OCI-LY3 (cell line): ENCODE measurements at regions not wholly inside any gene's neighbourhood (a gene's known extent, or its start where the extent isn't known, plus 50 kb on each side); places are given as distances from the start of the nearest gene placed in this dataset.

Source experiments
- H2AFZ ChIP-seq: fragments of 200-600, 300-600 bp; shearing (Covaris generic); 2 replicates; pipeline ENCODE4 v1.6.0; 2014; ENCODE audit warnings: antibody characterized with exemption, low read depth, low read length
- H3K27ac ChIP-seq: fragments of 200-600, 300-600 bp; sonication (generic); 2 replicates; pipeline ENCODE4 v1.5.1; 2014; ENCODE audit warnings: mild to moderate bottlenecking, low read length, moderate library complexity, mixed read lengths
- H3K27me3 ChIP-seq: fragments of 200-600, 300-600 bp; sonication (generic); 2 replicates; pipeline ENCODE4 v1.6.1; 2014; ENCODE audit warnings: low read depth, low read length, mixed read lengths
- H3K36me3 ChIP-seq: fragments of 200-600, 300-600 bp; sonication (generic); replicated peaks from 2 replicates; pipeline ENCODE3; 2014; ENCODE audit warnings: low read depth, low read length, mixed read lengths
- H3K4me1 ChIP-seq: fragments of 300-600, 200-600 bp; sonication (generic); 2 replicates; pipeline ENCODE4 v1.6.1; 2014; ENCODE audit warnings: low read length, mixed read lengths
- H3K4me2 ChIP-seq: fragments of 200-600, 300-600 bp; sonication (generic); 2 replicates; pipeline ENCODE4 v1.6.1; 2014; ENCODE audit warnings: low read length, mixed read lengths
- H3K4me3 ChIP-seq: fragments of 300-600, 200-600 bp; sonication (generic); 2 replicates; pipeline ENCODE4 v1.5.1; 2014; ENCODE audit warnings: antibody characterized with exemption, mild to moderate bottlenecking, low read length, moderate library complexity
- H3K79me2 ChIP-seq: fragments of 300-600, 200-600 bp; shearing (Covaris generic); 2 replicates; pipeline ENCODE4 v1.6.1; 2014; ENCODE audit warnings: mild to moderate bottlenecking, low read length, mixed read lengths
- H3K9ac ChIP-seq: fragments of 300-600, 200-600 bp; shearing (Covaris generic); 2 replicates; pipeline ENCODE4 v1.6.0; 2014; ENCODE audit warnings: mild to moderate bottlenecking, low read length, moderate library complexity
- H3K9me3 ChIP-seq: fragments of 200-600, 300-600 bp; shearing (Covaris generic); 2 replicates; pipeline ENCODE4 v1.6.1; 2014; ENCODE audit warnings: low read length, mixed read lengths; ENCODE audit not compliant: insufficient read depth
- H4K20me1 ChIP-seq: fragments of 200-600, 300-600 bp; sonication (generic); 2 replicates; pipeline ENCODE4 v1.6.1; 2016; ENCODE audit warnings: low read length, mixed read lengths; ENCODE audit not compliant: insufficient read depth
- EZH2phosphoT487 ChIP-seq: fragments of 200-600 bp; shearing (Covaris generic); IDR thresholded peaks from 2 replicates; pipeline ENCODE4 v1.6.1; 2018; ENCODE audit warnings: antibody characterized with exemption, mixed run types, low read depth
- TF ChIP-seq, protein P1 (sequence below): fragments of 200-600, 300-600 bp; sonication (generic); IDR thresholded peaks from 2 replicates; pipeline ENCODE4 v1.5.1; 2014; ENCODE audit warnings: antibody characterized with exemption, low read length, low read depth

DNA sequence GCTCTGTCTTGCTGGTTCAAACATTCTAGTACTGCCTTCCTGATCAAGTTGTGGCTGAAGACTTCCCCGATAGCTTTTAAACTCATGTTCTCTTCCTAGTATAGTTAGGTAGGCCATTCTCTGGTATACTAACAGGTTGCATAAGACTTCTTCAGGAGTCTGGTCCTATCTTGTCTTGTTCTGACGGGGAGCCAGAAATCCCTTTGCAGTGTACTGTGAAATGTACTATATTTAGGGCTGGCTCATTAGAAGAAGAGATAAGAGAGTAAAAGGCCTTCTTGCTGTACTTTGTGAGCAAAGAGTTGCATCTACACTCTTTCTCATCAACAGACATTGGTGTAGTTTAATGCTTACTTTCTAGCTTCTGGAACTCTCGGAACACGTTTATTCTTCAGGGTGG lies 331.9 kb downstream of the NUP35 start:
- no peaks in the 10 kb centered on the region for H3K9me3 ChIP-seq
- H3K27me3 ChIP-seq = no peaks in the 10 kb centered on the region
- H3K4me1 ChIP-seq = peaks cover 3% of the 10 kb centered on the region; the same call in 1 of the 2 replicates
- H3K9ac ChIP-seq = no peak overlapping the region
- no peaks in the 10 kb centered on the region for H4K20me1 ChIP-seq
- H3K4me2 ChIP-seq = no peak overlapping the region
- TF ChIP-seq, protein P1, sequence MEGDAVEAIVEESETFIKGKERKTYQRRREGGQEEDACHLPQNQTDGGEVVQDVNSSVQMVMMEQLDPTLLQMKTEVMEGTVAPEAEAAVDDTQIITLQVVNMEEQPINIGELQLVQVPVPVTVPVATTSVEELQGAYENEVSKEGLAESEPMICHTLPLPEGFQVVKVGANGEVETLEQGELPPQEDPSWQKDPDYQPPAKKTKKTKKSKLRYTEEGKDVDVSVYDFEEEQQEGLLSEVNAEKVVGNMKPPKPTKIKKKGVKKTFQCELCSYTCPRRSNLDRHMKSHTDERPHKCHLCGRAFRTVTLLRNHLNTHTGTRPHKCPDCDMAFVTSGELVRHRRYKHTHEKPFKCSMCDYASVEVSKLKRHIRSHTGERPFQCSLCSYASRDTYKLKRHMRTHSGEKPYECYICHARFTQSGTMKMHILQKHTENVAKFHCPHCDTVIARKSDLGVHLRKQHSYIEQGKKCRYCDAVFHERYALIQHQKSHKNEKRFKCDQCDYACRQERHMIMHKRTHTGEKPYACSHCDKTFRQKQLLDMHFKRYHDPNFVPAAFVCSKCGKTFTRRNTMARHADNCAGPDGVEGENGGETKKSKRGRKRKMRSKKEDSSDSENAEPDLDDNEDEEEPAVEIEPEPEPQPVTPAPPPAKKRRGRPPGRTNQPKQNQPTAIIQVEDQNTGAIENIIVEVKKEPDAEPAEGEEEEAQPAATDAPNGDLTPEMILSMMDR = no peak
- no peak for TF ChIP-seq EZH2phosphoT487
- no peak overlapping the region for H3K4me3 ChIP-seq
- no peaks in the 10 kb centered on the region for H3K79me2 ChIP-seq
- no peak overlapping the region for H3K27ac ChIP-seq
- H3K36me3 ChIP-seq = no peaks in the 10 kb centered on the region
- H2AFZ ChIP-seq = no peak overlapping the region

DNA sequence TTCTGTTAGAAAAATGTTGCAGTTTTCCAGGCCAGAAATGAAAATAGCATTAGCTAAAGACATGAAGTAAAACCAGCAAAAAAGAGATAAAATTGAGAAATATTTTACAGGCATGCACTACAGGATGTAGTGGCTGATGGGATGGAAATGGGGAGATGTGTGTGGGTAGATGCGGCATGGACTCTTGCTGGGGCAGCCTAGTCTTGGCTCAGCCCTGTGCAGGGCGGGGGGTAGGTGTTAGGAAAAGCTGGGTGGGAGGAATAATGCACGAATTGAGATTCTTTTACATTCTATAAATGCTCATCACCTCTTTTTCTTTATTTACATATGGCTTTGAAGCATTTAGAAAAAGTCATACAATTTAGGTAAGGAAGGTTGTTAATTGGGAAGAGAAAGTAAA lies 334.2 kb downstream of the NUP35 start:
- TF ChIP-seq EZH2phosphoT487 = no peak
- TF ChIP-seq, protein P1 = no peak
- no peak overlapping the region for H3K27ac ChIP-seq
- no peaks in the 10 kb centered on the region for H4K20me1 ChIP-seq
- H3K4me1 ChIP-seq = peaks cover 3% of the 10 kb centered on the region; the same call in 1 of the 2 replicates
- no peak overlapping the region for H3K4me3 ChIP-seq
- H3K79me2 ChIP-seq = no peaks in the 10 kb centered on the region
- H3K9ac ChIP-seq = no peak overlapping the region
- H3K27me3 ChIP-seq = no peaks in the 10 kb centered on the region
- no peaks in the 10 kb centered on the region for H3K36me3 ChIP-seq
- H2AFZ ChIP-seq = no peak overlapping the region
- H3K4me2 ChIP-seq = no peak overlapping the region
- no peaks in the 10 kb centered on the region for H3K9me3 ChIP-seq

DNA sequence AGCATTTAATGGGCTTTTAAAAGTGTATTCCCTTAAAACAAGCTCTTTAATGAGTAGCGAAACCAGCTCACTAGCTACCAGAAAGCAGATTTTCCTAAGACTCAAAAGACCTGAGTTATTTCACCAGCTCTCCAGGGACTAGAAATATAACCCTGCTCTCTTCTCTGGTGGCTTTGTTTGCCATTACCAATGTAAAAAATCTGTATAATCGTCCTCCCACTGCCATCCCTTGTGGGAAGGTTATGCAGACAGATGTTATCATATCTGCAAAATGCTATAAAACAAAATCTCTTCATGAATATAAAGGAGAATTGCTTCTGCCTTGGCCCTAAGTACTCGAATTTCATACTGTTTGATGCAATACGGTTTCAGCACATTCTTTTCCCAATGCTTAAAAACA lies 335.2 kb downstream of the NUP35 start:
- no peak overlapping the region for H3K4me3 ChIP-seq
- H3K36me3 ChIP-seq = no peaks in the 10 kb centered on the region
- H3K27ac ChIP-seq = no peak overlapping the region
- peaks cover 3% of the 10 kb centered on the region; the same call in 1 of the 2 replicates for H3K4me1 ChIP-seq
- no peak overlapping the region for H3K9ac ChIP-seq
- H3K9me3 ChIP-seq = no peaks in the 10 kb centered on the region
- H4K20me1 ChIP-seq = no peaks in the 10 kb centered on the region
- no peaks in the 10 kb centered on the region for H3K27me3 ChIP-seq
- H3K4me2 ChIP-seq = no peak overlapping the region
- TF ChIP-seq, protein P1 = no peak
- TF ChIP-seq EZH2phosphoT487 = no peak
- no peak overlapping the region for H2AFZ ChIP-seq
- H3K79me2 ChIP-seq = no peaks in the 10 kb centered on the region

DNA sequence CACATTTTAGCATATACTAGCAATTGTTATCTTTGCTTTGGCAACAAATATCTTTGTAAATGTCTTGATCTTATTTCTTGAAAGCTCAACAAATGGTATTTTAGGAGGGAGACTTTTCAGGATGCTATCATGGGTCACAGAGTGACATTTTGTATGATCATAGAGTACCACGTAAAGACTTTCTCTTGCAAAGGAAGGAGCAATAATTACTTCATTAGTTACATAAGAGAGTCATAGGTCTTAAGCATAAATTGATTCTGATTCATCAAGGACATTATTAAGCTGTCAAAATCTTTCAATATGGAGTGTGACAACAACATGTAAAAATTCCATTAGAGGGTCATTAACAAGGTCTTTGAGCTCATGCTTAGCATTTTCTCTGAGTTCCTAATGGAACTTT lies 339.6 kb downstream of the NUP35 start:
- no peaks in the 10 kb centered on the region for H3K79me2 ChIP-seq
- no peaks in the 10 kb centered on the region for H3K36me3 ChIP-seq
- H3K4me1 ChIP-seq = peaks cover 3% of the 10 kb centered on the region; the same call in 1 of the 2 replicates
- no peak overlapping the region for H3K4me2 ChIP-seq
- no peak overlapping the region for H2AFZ ChIP-seq
- no peaks in the 10 kb centered on the region for H3K27me3 ChIP-seq
- H3K27ac ChIP-seq = no peak overlapping the region
- no peak overlapping the region for H3K9ac ChIP-seq
- H4K20me1 ChIP-seq = no peaks in the 10 kb centered on the region
- no peaks in the 10 kb centered on the region for H3K9me3 ChIP-seq
- no peak overlapping the region for H3K4me3 ChIP-seq
- TF ChIP-seq, protein P1 = no peak
- TF ChIP-seq EZH2phosphoT487 = no peak
